Stimulated activated CD4-positive, alpha-beta T cell treated with anti-CD3 and anti-CD28 coated beads, Interleukin-4, amount 100 ng/mL, for 48 hours (primary cell): ENCODE measurements at regions not wholly inside any gene's neighbourhood (a gene's known extent, or its start where the extent isn't known, plus 50 kb on each side); places are given as distances from the start of the nearest gene placed in this dataset.

Source experiments
- DNase-seq, 2 donors: peaks; one replicate each; pipeline ENCODE4 v3.0.0-alpha.2; 2020; ENCODE audit warnings: low read depth in 2 of 2

- DNase-seq = no peak
These were observed 142.4 kb upstream of the MYOCD start for GRCh38 chr17:12523244-12523643.

GRCh38 chr17:12528036-12528435 is 137.7 kb upstream of the MYOCD start:
- no peak for DNase-seq

DNA sequence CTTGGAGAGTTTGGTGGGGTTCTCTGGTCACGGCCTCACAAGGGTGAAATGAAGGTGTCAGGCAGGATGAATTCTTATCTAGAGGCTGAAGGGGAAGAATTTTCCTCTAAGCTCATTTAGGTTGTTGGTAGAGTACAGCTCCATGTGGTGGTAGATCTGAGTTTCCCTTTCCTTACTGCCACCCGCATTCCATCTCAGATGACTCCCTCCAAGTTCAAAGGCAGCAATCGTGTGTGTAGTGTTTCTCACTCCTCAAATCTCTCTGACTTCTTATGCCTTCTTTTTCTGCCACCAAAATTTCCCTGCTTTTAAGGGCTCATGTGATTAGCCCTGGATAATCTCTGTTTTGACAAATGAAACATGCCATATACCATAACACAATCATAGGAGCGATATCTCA is 135.5 kb upstream of the MYOCD start:
- no peak for DNase-seq

DNA sequence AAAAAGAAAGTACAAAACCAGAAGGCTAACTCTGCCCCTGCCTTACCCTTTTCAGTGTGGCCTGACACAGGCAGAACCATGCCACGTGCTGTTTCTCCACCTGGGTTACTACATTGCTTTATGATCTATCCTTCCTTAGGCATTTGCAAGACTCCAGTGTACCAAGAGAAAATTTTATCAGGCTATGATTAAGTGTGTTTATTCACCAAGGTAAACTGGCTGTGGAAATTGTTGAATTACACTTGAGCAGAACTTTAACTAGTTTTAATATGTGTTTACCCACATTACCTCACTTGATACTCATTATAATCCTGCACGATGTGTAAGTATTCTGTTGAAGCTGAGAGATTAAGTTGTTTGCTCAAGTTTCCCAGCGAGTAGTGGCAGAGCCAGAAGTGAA is 129.7 kb upstream of the MYOCD start:
- no peak for DNase-seq

DNA sequence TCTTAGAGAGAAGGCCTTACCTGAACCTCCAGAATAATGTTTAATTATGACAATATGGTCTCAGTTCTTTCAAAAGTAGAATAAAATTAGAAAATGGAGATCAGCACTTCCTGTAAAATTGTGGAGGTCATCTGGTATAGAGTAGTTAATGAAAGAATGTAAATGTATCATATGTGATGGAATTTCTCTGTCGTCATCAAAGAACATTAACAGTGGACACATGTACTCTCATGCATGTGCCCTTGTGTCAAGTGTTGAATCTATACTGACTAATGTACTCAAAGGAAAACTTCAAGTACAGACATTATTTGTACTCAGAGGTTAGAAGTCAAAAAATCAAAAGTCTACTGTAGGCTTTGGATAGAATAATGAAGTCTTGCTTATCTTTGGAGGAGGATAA is 129.2 kb upstream of the MYOCD start:
- no peak for DNase-seq

DNA sequence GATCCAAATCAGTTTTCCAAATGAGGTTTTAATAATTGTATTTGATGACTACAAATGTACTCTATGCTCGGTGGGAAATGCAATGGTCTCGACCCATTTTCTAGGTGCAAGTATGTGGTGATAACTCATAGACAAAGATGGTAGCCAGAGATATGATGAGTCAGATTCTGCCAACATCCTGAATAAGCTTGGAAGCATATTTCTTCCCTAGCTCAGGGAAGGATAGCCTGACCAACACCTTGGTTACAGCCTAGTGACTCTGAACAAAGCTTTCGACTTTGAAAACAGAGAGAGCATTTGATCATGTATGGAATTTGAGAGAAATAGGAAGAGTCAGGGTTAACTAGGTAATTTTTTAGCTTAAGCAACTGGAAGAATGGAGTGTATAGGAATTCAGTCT is 128.3 kb upstream of the MYOCD start:
- no peak for DNase-seq

DNA sequence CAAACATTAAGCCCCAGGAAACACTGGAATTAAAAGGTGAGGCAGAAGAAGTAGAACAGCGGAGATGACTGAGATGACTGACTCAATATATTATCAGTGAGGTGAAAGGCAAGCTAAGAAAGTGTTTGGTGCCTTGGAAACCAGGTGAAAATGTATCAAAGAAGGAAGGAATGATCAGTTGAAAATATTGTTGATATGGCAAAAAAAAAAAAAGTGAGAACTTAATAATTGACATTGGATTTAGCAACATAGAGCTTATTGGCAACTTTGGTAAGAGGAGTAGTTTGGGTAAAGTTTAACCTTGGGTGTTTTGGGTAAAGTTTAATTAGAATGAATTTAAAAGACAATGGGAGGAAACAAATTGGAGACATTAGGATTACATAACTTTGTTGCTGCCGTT is 127.7 kb upstream of the MYOCD start:
- no peak for DNase-seq

DNA sequence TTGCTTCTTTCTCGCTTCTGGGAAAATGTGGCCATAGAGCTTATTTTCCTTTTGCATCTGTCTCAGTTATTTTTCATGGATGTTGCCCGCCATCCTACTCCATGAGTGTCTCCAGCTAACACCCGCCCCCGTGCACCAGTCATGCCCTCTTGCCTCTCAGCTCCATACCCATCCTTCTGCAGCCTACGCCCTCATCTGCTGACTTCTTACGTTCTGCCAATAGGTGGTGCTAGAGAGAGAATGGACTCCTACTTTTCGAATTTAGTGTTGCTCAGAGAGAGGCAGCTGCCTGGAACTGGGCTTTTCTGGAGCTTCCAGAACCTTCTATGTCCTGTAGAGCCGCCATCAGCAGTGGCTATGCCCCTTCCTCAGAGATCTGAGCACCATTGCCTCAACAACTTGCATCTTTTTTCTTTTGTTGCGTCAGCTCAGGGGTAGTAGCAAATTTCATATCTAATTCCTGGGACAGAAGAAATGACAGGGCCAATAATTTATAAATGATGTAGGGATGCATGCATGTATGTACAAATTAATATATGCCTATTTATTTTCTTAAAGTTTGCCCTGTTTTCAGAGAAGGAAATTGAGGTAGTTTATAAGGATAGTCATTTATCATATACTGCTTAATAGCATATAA is 119.7 kb upstream of the MYOCD start:
- DNase-seq = no peak

DNA sequence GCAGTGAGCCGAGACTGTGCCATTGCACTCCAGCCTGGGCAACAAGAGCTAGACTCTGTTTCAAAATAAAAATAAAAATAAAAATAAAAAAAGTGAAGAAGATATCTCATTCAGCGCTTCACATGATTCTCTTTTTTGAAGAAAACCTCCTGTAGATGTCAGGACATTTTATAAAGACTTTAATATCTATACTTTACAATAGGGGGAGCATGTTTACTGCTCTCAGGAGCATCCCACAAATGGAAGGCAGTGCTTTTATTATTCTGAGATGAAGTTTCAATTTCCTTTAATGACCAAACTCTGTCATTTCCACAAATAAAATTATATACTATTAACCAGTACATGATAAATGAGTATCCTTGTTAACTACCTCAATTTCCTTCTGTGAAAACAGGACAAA is 118.7 kb upstream of the MYOCD start:
- DNase-seq = no peak

- DNase-seq = no peak
These were observed 117.9 kb upstream of the MYOCD start for GRCh38 chr17:12547831-12548230.

GRCh38 chr17:12548558-12548957 is 117.1 kb upstream of the MYOCD start:
- no peak for DNase-seq

GRCh38 chr17:12549499-12550041 is 116.1 kb upstream of the MYOCD start:
- no peak for DNase-seq

DNA sequence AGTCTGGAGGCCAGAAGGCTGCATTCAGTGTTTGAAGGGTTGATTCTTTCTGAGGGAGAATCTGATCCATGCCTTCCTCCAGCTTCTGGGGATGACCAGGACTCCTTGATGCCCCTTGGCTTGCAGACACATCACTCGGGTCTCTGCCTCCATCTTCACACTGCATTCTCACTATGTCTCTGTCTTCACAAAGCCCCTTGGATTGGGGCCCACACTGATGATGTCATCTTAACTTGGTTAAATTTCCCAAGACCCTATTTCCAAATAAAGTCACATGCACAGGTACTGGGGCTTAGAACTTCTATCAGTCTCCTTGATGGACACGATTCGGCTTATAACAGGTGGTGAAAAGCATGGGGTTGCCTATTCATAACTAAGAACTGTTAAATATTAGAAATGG is 112.1 kb upstream of the MYOCD start:
- no peak for DNase-seq

DNA sequence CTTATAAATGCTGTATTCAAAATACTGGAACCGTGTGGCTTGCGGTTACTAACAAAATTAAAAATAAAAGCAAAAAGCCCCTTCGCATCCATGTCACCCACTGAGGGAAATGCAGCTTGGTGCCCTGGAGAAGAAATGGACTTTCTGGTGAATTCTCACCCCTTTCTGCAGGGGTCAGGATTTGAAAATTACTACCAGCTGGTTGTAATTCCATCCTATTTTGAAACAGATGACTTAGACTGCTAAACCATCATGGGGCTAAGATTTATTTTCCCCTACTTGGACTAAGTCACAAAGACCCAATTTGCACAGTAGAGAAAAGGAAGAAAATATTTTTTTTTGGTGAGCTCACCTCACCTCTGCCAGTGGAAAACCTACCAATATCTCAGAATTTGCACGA is 111.4 kb upstream of the MYOCD start:
- no peak for DNase-seq

DNA sequence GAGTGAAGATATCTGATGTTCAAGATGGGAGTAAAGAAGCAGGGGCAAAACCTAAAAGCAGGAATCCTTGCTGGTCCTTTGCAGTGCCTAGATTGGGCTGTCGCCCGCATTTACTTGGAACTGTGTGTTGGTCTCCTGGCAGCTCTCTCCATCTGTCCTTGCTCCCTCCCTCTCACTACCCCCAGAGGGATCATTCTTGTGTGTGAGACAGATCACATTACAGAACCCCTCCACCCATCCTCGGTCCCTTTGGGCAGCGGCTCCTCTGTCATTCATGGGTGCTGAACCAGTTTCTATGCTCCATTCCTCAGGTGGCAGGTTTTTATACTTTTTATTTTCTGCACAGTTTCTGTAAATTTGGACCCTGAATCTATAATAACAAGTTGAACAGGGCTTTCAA is 99.4 kb upstream of the MYOCD start:
- DNase-seq = no peak

DNA sequence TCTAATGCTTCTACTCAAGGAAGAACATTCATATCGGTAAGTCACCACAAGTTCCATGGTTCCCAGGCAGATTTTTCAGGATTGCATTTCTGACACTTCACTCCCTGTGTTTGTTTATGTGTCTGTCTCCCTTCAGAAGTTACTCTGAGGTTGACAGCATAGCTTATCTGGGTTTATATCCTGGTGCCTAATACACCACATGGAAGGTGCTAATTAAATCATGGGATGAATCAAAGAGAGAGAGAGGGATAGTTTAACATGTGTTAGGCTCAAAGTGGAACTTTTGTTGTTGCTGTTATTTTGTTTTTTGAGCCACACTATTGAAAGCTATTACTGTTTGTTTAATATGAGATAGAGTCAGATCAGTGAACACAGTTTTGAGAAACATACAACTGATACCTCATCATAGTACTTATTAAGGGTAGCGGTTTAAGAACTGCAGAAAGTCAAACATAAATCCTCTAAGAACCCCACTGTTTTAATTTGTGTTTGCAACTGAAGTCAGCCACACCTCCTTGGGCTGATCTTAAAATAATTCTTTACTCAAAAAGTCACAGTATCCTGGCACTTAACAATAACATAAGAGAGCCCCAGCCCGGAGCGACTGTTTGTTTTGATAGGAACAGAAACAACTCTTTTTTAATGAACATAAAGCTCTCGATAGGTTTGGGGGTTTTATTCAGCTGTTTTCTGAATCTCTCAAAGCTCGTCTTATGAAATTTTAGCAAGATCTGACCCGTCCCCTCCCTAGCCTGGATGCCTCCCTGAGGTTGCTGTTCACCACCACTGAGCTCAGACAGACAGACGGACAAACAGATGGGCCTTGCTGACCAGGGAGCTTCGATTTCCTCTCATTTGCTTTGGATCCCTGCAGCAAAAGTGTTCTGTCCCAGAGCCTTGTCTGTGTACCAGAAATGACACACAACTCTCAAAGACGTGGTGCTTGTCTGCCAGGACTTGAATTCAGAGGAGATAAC is 98.3 kb upstream of the MYOCD start:
- DNase-seq = no peak

GRCh38 chr17:12568358-12569251 is 97.1 kb upstream of the MYOCD start:
- no peak for DNase-seq

GRCh38 chr17:12571606-12572005 is 94.1 kb upstream of the MYOCD start:
- DNase-seq = no peak

GRCh38 chr17:12574525-12574924 is 91.2 kb upstream of the MYOCD start:
- DNase-seq = no peak

DNA sequence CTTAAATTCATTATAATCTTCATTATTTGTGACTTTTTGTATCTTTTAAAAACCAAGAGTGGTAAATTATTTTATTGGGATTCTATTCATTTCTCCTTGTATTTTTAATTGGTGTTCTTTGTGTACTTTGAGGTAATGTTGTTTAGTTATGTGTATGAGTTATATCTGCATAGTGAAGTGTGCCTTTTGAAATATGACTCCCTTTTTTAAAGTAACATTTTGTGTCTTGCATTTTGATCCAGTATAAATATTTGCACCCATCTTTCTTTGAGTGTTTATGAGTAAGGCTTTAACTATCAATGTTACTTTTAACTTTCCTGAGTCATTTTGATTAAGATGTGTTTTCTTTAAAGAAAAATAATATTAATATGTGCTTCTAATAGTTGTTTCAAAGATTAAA is 90.0 kb upstream of the MYOCD start:
- no peak for DNase-seq

- DNase-seq = no peak
These were observed 86.4 kb upstream of the MYOCD start for GRCh38 chr17:12579288-12579687.

DNA sequence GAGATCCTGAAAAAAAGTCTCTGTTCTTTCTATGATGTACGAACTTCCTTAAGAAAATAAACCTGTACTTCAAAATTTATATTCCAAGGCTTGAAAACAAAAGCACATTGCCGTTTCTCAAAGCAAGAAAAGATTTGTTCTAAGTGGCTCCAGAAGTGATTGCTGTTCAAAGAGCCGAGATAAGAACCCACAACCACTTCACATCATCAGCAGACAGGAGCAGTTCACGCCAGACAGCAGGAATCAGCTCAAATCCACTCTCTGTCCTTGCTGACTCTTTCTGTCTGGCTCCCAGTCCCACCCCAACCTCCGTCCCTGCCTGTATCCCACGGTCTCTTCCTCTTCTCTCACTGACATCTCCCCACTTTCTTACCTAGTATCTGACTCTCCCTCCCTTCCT is 85.0 kb upstream of the MYOCD start:
- no peak for DNase-seq
